NCI-H1417 treated with DMSO at 0.1 percent for 48 hours (cell line): ENCODE measurements at regions not wholly inside any gene's neighbourhood (a gene's known extent, or its start where the extent isn't known, plus 50 kb on each side); places are given as distances from the start of the nearest gene placed in this dataset.
"Not testable (repeated sequence)": the region's sequence is repeated elsewhere in the genome, so short reads cannot be mapped to it uniquely, and the experiment has no call there.

Source experiments
- DNase-seq: peaks from one replicate; lab custom pipeline; 2025; lab: John Stamatoyannopoulos, UW

DNA sequence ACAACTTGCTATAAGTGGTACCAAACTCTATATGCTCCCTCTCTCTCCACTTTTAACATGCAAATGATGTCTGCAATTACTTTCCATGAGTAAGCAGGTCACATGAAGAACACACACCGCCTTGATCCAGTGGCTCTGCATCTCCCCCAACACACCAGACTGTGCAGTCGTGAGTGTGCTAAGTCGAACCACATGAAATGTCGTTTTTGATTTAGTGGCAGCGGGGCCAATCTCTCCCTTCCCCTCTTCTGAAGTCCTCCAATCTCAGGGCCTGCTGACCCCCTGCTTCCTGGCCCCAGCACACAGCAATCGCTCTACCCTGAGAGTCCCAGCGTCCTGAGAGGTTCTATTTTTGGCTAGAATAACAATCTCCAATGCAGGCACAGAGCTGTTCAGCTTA lies 312.5 kb downstream of the SHQ1 start:
- DNase-seq: no peak

DNA sequence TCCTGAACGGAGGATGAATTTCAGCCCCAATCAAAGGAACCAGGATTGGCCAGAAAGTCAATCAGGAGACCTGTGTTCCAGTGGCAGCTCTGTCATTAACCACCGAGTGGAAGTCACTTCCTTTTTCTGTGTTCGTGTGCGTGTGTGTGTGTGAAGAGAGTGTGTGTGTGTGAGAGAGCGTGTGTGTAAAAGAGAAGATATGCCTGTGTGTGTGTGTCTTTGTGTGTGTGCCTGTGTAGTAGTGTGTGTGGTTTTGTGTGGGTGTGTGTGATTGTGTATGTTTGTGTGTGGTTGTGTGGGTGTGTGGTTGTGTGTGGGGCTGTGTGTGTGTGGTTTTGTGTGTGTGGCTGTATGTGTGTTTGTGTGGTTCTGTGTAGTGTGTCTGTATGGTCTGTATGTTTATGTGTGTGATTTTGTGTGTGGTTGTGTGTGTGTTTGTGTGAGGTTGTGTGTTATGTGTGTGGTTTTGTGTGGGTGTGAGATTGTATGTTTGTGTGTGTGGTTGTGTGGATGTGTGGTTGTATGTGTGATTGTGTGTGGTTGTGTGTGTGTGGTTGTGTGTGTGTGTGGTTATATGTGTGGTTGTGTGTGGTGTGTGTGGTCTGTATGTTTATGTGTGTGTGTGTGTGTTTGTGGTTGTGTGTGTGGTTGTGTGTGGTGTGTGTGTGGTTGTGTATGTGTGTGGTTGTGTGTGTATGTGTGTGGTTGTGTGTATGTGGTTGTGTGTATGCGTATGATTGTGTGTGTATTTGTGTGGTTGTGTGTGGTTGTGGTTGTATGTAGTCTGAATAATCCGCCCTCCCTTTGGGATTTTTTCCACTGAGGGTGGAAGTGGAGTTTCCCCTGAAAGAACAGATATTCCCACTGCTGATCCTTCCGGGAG lies 314.4 kb downstream of the SHQ1 start:
- DNase-seq: no peak

DNA sequence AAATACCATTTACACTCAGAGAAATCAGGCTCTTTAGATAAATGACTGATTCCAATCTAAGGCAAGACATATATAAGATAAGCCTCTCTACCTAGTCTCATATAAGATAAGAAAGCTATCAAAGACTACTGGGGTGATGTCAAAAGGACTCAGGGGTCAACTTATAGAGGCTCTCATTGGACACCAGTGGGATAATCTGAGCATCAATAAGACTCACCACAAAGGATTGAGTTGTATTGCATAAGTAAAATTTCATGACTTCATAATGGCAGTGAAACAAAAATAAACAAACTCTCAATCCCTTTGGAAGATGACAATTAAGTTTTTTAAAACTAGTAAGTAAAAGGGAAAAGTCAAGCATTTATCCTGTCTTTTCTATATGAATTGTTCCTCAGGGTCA lies 317.8 kb downstream of the SHQ1 start:
- DNase-seq: no peak

DNA sequence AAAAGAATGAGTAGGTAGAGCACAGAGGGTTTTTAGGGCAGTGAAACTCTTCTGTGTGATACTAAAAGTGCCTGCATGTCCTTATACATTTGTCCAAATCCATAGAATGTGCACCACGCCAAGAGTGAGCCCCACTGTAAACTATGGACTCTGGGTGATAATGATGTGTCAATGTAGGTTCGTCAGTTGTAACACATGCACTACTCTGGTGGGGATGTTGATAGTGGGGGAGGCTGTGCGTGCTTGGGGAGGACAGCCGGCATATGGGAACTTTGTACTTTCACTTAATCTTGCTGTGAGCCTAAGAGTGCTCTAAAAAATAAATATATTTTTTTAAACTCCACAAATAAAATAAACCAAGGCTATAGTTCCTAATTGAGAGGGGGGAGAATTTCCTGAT lies 319.2 kb downstream of the SHQ1 start:
- no peak for DNase-seq

DNA sequence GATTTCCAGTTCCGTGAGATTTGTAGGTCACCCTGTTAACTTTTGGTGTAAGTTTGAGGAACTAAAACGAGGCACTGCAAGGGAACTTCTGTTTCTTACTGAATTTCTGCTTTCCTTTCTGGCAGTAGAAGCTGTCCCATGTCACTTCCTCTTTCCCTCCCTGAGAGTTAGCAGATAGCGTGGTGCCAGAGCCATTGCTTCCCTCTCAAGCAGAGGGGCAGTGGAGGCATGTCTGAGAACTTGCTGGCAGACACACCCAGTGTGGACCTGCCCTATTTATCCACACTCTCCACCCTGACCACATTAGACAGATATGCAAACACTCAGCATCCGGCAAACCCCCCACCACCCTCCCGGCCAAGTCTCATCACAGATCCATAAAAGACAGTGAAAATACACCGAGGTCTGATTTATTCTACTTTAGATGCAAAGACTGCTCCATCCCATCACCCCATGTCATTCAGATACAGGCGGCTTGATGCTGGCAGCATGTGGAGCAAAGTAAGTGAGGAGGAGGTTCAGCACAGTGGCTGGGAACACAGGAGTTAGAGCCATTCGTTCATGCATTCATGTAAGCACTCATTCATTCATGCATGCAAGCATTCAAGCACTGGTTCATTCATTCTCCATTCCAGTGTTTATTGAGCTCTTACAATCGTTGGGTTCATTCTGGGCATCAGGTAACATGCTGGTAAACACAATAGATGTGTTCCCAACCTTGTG lies 324.7 kb downstream of the SHQ1 start:
- no peak for DNase-seq

DNA sequence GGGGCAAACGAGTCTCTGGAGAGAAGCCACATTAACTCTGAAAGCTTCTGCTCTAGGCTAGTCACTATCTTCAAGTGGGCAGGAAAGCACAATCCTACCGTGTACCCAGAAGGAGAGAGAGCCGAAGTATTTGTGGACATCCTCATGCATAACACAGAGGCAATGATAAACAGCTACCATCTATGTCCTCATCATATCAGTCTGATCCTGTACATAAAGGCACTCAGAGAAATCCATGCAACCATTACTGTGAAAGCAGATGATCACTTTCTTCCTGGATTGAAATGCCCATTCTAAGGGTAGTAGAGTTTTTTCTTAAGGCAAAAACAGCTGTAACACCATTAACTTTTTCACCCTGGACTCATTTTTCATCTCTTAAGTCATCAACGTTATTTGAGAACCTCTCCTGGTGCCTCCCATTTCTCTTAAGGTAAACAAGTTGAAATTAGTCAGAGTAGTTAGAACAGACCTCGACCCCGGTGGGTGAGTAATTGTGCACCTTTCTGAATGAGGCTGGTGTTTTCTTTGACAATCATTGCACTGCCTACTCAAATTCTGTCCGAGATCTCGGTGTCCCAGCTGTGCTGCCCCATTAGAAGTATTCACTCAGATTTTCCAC lies 327.4 kb downstream of the SHQ1 start:
- no peak for DNase-seq

DNA sequence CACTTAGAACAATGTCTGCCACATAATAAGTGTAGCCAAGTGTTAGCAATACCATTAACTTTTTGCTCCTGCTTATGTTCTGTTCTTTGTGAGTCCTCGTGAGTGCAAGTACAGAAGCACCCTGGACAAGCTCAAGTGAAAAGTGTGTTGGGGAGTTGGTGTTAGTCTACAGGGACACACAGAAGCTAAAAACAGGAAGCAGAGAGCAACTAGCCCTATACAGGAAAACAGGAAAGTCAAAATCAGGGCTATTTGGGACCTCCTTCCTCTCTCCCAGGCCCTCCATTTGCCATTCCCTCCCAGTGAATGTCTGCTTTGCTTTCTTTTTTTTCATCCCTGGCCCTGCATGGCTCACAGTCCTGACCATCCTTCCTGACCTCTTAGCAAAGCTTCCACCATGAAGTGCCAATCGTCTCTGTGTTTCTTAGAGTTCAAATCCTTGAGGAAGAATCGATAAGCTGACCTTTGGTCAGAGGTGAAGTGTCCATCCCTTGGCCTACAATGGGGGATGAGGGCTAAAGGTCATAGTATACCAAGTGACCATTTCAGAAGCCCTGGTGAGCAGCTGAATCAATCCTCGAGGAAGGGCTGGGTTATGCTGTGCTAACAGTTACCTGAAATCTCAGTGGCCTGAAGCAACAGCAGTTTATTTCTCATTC lies 328.2 kb downstream of the SHQ1 start:
- DNase-seq: no peak

DNA sequence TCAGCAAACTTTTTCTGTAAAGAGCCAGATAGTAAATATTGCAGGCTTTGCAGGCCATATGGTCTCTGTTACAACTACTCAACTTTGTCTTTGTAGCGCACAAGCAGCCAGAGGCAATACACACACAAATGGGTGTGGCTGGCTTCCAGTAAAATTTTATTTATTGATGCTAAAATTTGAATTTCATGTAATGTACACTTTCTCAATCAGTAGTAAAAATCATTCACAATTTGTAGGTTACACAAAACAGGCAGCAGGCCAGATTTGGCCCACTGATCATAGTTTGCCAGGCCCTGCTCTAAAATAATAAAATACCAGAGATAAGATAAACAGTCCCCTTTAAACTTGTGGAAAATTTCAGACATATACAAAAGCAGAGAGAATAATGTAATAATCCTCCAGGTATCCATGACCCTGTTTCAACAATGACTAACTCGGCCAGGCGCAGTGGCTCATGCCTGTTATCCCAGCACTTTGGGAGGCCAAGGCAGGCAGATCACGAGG lies 330.3 kb downstream of the SHQ1 start:
- DNase-seq: no peak

DNA sequence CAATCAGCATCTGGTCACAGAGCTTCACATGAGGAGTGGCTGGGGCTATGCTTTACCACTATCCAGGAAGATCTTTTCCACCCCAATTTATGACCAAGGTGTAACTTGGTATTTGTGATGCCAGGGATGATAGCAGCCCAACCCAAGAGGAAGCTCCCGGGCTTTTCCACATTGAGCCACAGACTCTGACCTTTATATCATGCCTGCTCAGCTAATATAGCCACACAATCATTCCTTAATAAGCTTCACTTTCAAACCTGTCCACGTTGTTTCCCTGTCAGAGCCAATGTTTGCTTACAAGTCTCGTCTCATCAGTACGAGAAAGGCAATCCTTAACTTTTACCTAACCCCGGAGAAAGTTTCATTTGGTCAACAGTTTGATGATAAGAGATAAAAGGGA lies 330.9 kb downstream of the SHQ1 start:
- no peak for DNase-seq

DNA sequence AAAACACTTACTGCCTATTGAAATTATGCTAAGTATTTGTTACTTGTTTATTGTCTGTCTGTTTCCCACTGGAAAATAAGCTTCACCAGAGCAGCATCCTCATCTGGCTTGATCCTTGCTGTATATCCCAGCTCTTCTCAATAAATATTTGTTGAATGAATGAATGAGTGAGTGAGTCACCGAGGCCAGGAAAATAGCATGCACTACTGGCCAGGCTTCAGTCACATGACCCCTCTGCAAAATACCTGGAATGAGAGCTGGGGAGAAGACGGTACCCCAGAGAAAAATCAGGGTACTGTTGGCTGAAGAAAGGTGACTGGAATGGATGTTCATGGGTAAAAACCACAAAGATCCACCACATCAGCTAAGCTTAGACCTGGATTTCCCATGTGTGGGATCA lies 331.9 kb downstream of the SHQ1 start:
- DNase-seq: no peak

DNA sequence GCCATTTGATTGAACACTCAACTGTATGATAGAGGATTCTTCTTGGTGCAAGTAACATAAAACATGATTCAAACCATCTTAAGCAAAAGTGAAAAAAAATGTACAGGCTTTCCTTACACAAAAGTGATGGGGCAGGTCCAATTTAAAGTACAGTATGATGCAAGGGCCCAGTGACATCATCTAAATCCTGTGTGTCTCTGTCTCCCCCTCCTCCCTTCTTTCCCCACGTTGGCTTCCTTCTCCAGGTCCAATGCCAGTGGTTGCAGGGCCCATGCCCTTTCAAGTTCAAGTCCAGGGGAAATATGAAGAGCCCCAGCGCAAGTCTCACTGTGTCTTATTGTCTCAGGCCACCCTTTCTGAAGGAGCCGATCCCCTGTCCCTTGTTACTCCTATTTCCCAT lies 332.3 kb downstream of the SHQ1 start:
- no peak for DNase-seq

DNA sequence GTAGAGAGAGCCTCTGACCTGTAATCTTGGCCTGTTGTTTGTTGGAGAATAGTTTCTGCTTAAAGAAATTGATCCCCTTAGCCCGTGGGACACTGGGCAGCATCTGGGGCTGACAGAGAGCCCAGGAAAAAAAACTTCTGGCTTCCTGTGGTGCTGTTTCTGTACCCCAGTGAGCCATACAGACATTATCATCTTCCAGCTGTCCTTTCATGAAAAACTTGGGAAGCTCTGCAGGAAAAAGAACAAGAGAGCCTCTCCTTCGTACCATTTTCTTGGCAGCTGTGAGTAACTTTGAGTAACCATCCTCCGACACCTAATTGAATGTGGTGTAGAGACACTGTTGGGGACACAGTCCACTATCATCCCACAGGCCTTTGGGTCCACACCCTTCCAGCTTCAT lies 333.0 kb downstream of the SHQ1 start:
- DNase-seq: no peak

DNA sequence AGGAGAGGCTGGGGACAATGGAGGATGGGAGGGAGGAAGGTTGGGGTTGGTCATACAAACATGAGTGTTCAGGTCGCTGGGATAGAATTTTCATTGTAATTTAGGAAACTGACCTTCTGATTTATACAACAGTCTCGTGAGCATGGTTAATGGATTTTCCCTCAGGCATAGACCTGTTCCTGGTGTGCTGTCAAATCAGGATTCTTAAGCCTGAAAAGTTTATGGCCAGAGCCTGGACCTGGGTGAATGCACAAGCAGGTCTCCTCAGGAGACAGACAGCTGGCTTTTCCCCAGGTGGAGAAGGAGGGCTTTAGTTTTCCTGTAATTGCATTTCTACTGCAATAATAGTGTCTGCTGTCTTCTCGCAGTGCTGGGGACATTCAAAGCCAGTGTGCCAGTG lies 338.0 kb downstream of the SHQ1 start:
- no peak for DNase-seq

DNA sequence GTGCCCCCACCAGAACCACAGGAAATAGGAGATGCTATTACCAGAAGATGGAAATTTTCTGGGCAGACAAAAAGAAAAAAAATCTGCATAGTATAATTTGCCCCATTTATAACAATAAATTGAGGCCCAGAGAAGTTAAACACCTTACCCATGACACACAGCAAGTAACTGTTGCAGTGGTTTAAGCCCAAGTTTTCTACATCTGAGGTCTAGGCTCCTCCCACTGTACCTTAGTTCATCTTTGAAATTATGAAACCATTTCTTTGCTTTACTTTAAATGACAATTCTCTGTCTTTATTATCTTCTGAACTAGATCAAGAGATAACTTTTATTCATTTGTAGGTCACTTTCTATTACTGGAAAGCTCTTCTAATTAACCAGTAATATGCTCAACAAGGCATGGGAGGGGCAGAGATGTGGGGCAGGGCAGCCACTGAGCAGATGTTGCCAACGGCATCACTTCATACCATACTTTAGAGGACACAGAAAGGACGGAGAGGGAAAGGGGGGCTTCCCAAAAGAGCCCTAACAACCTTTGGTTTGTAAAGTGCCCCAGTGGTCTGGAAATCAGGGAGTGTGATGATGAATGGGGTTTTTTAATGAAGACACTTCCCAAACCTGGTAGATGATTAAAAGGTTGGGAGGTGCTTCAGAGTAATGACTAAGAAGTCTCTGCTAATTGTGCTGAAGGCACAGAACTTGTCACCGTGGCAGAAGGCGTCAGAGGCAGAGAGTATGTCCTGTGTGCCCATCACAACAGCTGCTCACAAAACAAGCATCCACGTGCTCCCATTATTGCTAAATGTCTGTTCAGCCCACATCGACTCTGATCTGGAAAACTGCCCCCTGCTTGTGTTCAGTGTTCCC lies 342.5 kb downstream of the SHQ1 start:
- DNase-seq: no peak

DNA sequence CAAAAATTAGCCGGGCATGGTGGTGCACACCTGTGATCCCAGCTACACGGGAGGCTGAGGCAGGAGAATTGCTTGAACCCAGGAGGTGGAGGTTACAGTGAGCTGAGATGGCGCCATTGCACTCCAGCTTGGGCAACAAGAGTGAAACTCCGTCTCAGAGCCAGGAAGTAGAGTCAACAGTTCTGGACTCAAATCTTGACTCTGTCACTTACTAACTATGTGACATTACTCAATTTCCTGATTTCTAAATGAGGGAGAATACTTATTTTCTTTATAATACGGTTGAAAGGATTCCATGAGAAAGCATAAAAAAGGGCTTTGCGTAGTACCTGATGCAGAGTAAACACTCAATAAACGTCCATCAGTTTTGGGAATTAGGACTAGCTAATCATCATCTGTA lies 350.7 kb downstream of the SHQ1 start:
- not testable (repeated sequence) for DNase-seq

DNA sequence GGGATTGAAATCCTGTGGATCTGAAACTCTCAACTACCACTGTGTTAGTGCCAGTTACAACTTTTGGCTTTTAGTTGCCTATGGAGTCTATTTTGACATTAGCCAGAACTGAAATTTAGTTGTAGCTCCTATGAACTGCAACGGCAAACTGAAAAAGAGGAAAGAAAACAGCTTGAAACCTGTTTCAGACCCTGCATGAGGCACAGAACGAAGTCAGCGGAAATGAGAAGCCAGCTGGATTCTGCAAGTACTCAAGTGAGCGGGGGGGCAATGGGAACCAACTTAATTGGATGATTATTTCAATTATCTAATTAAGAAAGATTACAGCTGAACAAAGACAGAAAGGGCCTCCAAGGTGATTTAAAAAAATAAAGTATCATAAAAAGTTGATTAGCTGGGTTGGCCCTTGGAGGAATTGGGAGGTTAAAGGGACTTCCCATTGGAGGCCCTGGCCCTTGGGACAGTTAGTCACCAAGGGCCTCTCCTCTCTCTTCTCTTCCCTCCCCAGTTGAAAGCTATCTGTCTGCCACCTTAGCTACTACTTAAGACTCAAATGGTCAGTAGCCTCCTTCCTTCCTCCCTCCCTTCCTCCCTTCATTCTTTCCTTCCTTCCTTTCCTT lies 352.1 kb downstream of the SHQ1 start:
- no peak for DNase-seq

DNA sequence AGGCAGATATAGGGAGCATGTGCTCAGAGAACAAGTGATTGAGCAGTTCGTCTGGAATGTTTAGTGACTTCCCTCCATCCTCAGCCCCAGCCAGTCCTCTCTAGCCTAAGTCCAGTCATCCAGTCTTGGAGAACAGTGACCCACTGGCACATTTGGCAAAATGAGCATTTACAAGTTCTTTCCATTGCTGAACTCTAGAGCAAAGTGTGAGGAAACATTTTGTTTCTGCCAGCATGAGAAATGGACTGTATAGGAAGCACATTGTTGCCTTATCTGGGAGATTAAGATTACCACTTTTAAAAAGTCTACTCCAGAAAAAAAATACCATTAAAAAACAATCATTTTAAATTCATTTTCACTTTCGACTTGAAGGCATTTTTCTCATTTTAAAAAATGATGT lies 353.6 kb downstream of the SHQ1 start:
- no peak for DNase-seq

DNA sequence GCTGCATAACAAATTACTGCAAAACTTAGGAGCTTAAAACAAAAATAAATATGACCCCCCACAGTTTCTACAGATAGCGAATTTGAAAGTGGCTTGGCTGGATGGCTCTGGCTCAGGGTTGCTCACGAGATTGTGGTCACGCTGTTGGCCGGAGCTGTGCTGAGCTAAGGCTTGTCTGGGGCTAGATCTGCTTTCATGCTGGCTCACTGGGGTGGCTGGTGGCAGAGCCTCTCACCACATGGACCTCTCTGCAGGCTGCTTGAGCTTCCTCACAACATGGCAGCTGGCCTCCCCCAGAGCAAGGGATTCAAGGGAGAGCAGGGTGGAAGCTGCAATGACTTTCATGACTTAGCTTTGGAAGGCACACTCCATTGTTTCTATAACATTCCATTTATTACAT lies 354.1 kb downstream of the SHQ1 start:
- no peak for DNase-seq

DNA sequence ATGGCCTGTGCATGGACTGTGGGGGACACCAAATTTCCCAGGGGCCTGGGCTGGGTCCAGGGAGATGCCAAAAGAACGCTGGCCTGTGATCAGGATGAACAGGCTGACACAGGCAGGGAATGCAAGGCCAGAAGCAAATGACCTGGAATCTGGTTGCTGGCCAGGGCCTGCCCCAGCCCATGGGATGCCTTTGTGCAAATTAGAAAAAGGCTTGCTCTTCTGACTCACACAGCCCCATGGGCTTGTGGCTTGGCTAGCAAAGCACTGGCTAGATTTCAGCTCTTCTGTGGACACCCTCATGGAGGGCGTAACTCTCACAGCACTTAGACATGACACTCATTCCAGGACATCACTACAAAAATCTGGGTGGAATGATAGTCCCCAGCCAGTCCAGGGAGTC lies 356.0 kb downstream of the SHQ1 start:
- no peak for DNase-seq

DNA sequence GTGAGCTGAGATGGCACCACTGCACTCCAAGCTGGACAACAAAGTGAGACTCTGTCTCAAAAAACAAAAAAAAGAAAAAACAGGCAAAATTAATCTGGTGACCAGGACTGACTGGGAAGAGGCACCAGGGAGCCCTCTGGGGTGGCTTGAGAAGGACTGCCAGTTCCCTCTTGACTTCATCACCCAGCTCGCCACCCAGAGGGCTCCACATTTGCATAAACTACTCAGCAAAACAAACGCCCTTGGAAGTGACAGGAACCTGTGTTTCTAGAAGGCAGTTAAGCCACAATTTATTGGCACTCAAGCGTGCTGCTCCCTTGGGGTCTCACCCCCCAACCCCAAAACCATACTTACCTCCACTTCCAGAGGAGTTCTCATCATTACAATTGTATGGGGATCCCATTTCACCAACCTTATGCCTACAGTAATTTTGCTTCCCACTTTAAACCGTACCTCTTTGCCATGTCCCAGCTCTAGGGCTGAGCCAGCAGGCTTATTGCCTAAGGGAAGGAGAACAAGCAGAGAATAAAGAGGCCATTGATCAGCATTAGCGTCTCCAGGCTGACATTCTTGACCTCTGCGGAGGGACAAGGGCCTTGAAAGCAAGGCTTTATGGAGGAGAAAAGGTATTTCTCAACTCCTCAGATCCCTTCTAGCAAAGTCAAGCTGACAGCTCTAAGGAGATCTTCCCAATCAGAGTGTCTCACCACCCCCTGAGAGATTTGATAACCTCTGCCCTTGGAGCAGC lies 357.4 kb downstream of the SHQ1 start:
- no peak for DNase-seq
